ENCODE measurements at regions not wholly inside any gene's neighbourhood (a gene's known extent, or its start where the extent isn't known, plus 50 kb on each side); places are given as distances from the start of the nearest gene placed in this dataset.
"Not testable (repeated sequence)": the region's sequence is repeated elsewhere in the genome, so short reads cannot be mapped to it uniquely, and the experiment has no call there.

DNA sequence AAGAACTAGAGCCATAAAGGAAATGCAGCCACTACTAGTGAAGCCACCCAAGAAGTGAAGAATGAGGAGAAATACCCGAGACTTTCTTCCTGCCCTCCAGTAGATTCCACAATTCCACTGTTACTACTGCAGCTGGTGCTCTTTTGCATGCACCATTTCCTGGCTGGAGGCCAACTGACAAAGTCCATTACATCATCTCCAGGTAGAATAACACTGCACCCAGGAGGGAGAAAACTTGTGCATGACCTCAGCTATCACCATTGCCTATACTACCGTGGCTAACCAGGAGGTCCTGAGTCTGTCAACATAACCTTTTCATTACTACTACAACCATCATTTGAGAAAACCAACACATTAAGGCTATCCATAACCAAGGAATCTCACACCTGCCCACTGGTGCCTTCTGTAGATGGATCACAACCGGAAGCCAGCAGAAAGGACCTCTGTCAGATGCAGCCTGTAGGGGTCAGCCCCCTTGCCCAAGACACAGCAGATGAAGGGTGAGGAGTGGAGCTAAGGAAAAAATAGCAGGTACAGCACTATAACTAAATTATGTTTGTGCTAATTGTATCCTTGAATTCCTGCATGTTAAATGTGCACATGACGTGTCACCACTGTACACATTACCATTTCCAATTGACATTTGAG, 200.8 kb upstream of the C2CD4B start:
- Histone ChIP-seq H3K9me1 (ENCODE audit: control insufficient read depth, extremely low read depth, insufficient read depth, low read length) (no peaks in the 10 kb centered on the region), H2AFZ (ENCODE audit: control insufficient read depth, low read length) (no peak overlapping the region), H3K4me2 (ENCODE audit: control insufficient read depth, extremely low read depth, insufficient read depth, low read depth, low read length) (no peak overlapping the region), H3K27me3 (ENCODE audit: control insufficient read depth, extremely low read depth, insufficient read depth, low read length) (peaks cover 6% of the 10 kb centered on the region), H3K27ac (ENCODE audit: control insufficient read depth, insufficient read depth, low read length) (no peak overlapping the region), H3K9ac (ENCODE audit: control insufficient read depth, extremely low read depth, insufficient read depth, low read length) (no peak overlapping the region), H3K4me1 (ENCODE audit: control insufficient read depth, extremely low read depth, insufficient read depth, low read length) (no peaks in the 10 kb centered on the region), H3K79me2 (ENCODE audit: control insufficient read depth, insufficient read depth, low read length) (no peaks in the 10 kb centered on the region), H3K4me3 (ENCODE audit: control insufficient read depth in 2 of 3, extremely low read depth in 1 of 3, insufficient read depth in 2 of 3, low read depth in 1 of 3, low read length in 3 of 3) (no peak overlapping the region), H4K20me1 (ENCODE audit: control insufficient read depth, extremely low read depth, insufficient read depth, low read length) (no peaks in the 10 kb centered on the region), H3K9me3 (ENCODE audit: control insufficient read depth, low read depth, low read length) (no peaks in the 10 kb centered on the region), H3K36me3 (ENCODE audit: control insufficient read depth in 2 of 2, extremely low read depth in 1 of 2, insufficient read depth in 2 of 2, low read length in 2 of 2) (no peaks in the 10 kb centered on the region)
- FAIRE-seq, result no peak
- DNase-seq (ENCODE audit: low read depth, low spot score), result no peak
- TF ChIP-seq EZH2 (IDR thresholded peaks at IDR 0.05; ENCODE audit: low read length), result no peak
- TF ChIP-seq, protein P1, sequence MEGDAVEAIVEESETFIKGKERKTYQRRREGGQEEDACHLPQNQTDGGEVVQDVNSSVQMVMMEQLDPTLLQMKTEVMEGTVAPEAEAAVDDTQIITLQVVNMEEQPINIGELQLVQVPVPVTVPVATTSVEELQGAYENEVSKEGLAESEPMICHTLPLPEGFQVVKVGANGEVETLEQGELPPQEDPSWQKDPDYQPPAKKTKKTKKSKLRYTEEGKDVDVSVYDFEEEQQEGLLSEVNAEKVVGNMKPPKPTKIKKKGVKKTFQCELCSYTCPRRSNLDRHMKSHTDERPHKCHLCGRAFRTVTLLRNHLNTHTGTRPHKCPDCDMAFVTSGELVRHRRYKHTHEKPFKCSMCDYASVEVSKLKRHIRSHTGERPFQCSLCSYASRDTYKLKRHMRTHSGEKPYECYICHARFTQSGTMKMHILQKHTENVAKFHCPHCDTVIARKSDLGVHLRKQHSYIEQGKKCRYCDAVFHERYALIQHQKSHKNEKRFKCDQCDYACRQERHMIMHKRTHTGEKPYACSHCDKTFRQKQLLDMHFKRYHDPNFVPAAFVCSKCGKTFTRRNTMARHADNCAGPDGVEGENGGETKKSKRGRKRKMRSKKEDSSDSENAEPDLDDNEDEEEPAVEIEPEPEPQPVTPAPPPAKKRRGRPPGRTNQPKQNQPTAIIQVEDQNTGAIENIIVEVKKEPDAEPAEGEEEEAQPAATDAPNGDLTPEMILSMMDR (optimal IDR thresholded peaks at IDR 0.05 in 1 of 3, IDR thresholded peaks at IDR 0.05 in 1 of 3, conservative IDR thresholded peaks at IDR 0.05 in 1 of 3; ENCODE audit: extremely low read depth in 1 of 3, insufficient read depth in 2 of 3, low read length in 3 of 3), result no peak
- dilution Hi-C loops (cut with MboI; ENCODE audit: extremely low pct_ligation_motif_present, low sequenced_read_pairs), result no loop called here

DNA sequence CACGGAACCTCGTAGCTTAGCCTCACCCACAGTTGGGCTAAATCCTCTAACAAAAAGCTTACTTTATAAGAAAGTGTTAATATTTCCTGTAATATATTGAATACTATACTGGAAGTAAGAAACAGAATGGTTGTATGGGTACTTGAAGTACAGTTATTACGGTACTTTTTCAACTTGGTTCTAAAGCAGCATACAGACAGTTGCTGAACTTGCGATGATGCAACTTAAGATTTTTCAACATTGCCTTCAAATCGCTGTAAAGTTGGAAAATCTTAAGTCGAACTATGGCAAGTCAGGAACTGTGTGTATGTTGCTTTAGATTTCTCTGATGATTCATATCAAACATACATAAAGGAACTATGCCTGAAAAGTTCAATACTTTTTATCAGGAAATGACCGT, 204.4 kb upstream of the C2CD4B start:
- H3K36me3 ChIP-seq (ENCODE audit: control insufficient read depth in 2 of 2, extremely low read depth in 1 of 2, insufficient read depth in 2 of 2, low read length in 2 of 2), result no peaks in the 10 kb centered on the region
- H3K9me3 ChIP-seq (ENCODE audit: control insufficient read depth, low read depth, low read length), result no peaks in the 10 kb centered on the region
- FAIRE-seq (peak; percentile 34), DNase-seq (ENCODE audit: low read depth, low spot score) (no peak)
- no peak overlapping the region for H3K4me3 ChIP-seq (ENCODE audit: control insufficient read depth in 2 of 3, extremely low read depth in 1 of 3, insufficient read depth in 2 of 3, low read depth in 1 of 3, low read length in 3 of 3)
- no peaks in the 10 kb centered on the region for H3K9me1 ChIP-seq (ENCODE audit: control insufficient read depth, extremely low read depth, insufficient read depth, low read length)
- no peaks in the 10 kb centered on the region for H3K79me2 ChIP-seq (ENCODE audit: control insufficient read depth, insufficient read depth, low read length)
- no peak overlapping the region for H3K27ac ChIP-seq (ENCODE audit: control insufficient read depth, insufficient read depth, low read length)
- no peak overlapping the region for H3K9ac ChIP-seq (ENCODE audit: control insufficient read depth, extremely low read depth, insufficient read depth, low read length)
- H2AFZ ChIP-seq (ENCODE audit: control insufficient read depth, low read length), result no peak overlapping the region
- H3K4me1 ChIP-seq (ENCODE audit: control insufficient read depth, extremely low read depth, insufficient read depth, low read length), result no peaks in the 10 kb centered on the region
- H3K27me3 ChIP-seq (ENCODE audit: control insufficient read depth, extremely low read depth, insufficient read depth, low read length), result no peaks in the 10 kb centered on the region
- TF ChIP-seq, protein P1 (optimal IDR thresholded peaks at IDR 0.05 in 1 of 3, IDR thresholded peaks at IDR 0.05 in 1 of 3, conservative IDR thresholded peaks at IDR 0.05 in 1 of 3; ENCODE audit: extremely low read depth in 1 of 3, insufficient read depth in 2 of 3, low read length in 3 of 3), result no peak
- TF ChIP-seq EZH2 (IDR thresholded peaks at IDR 0.05; ENCODE audit: low read length), result no peak
- H4K20me1 ChIP-seq (ENCODE audit: control insufficient read depth, extremely low read depth, insufficient read depth, low read length), result no peaks in the 10 kb centered on the region
- dilution Hi-C loops (cut with MboI; ENCODE audit: extremely low pct_ligation_motif_present, low sequenced_read_pairs), result no loop called here
- H3K4me2 ChIP-seq (ENCODE audit: control insufficient read depth, extremely low read depth, insufficient read depth, low read depth, low read length), result no peak overlapping the region

GRCh38 chr15:62371683-62372082, 206.6 kb upstream of the C2CD4B start:
- H3K9me1 ChIP-seq (ENCODE audit: control insufficient read depth, extremely low read depth, insufficient read depth, low read length); H3K36me3 ChIP-seq (ENCODE audit: control insufficient read depth in 2 of 2, extremely low read depth in 1 of 2, insufficient read depth in 2 of 2, low read length in 2 of 2); H3K79me2 ChIP-seq (ENCODE audit: control insufficient read depth, insufficient read depth, low read length); H3K4me2 ChIP-seq (ENCODE audit: control insufficient read depth, extremely low read depth, insufficient read depth, low read depth, low read length); H3K27ac ChIP-seq (ENCODE audit: control insufficient read depth, insufficient read depth, low read length); H3K9ac ChIP-seq (ENCODE audit: control insufficient read depth, extremely low read depth, insufficient read depth, low read length); H3K9me3 ChIP-seq (ENCODE audit: control insufficient read depth, low read depth, low read length); H3K27me3 ChIP-seq (ENCODE audit: control insufficient read depth, extremely low read depth, insufficient read depth, low read length); H2AFZ ChIP-seq (ENCODE audit: control insufficient read depth, low read length); H3K4me3 ChIP-seq (ENCODE audit: control insufficient read depth in 2 of 3, extremely low read depth in 1 of 3, insufficient read depth in 2 of 3, low read depth in 1 of 3, low read length in 3 of 3); DNase-seq (ENCODE audit: low read depth, low spot score); H4K20me1 ChIP-seq (ENCODE audit: control insufficient read depth, extremely low read depth, insufficient read depth, low read length); FAIRE-seq; H3K4me1 ChIP-seq (ENCODE audit: control insufficient read depth, extremely low read depth, insufficient read depth, low read length); dilution Hi-C loops (cut with MboI; ENCODE audit: extremely low pct_ligation_motif_present, low sequenced_read_pairs): not testable (repeated sequence)

Measured in keratinocyte (primary cell).